ENCODE measurements at regions not wholly inside any gene's neighbourhood (a gene's known extent, or its start where the extent isn't known, plus 50 kb on each side); places are given as distances from the start of the nearest gene placed in this dataset.

DNA sequence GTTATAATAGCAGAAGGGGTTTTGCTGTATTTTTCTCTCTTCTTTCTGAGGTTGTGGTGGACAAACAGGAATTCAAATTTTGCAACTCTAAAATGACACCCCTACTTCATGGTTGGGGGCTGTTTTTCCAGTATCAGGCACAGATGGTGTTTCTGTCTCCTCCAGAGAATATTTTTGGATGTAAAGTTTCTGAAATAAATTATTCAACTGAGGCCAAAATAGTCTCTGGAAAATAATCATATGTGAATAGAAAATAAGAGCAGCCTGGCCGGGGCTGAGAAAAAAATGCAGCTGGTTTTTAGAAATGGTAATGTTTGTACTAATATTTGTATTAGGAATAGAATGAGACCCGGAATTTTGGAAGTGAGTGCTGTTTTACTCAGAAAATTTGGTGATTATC is 121.3 kb upstream of the ADAMTS9 start:
- no peaks in the 10 kb centered on the region for H3K9me2 ChIP-seq (ENCODE audit: insufficient read depth)
- intact Hi-C loops (cut with micrococcal nuclease) = no loop called here
- BruUV-seq (replicated peaks) = no TSS peak
- DNase-seq (ENCODE audit: low read depth, low spot score) (no peak), ATAC-seq (no peak)
- ChIA-PET POLR2A (no interaction called here), CTCF (no interaction called here), RAD21 (ENCODE audit: low non-redundant PET in 1 of 2, low total read pairs in 2 of 2, uncharacterized antibody in 2 of 2, unreplicated experiment in 2 of 2) (no interaction called here)
- H3K4me2 ChIP-seq (ENCODE audit: low read length) = no peak overlapping the region
- H4K20me1 ChIP-seq (ENCODE audit: insufficient read depth) = no peaks in the 10 kb centered on the region
- H3K36me3 ChIP-seq (ENCODE audit: control insufficient read depth in 1 of 2, insufficient read depth in 2 of 2, low read length in 2 of 2) = no peaks in the 10 kb centered on the region
- no peak overlapping the region for H3K4me3 ChIP-seq (replicated peaks in 1 of 2; ENCODE audit: low read depth in 1 of 2, low read length in 2 of 2)
- TF ChIP-seq TCF7L2 (IDR thresholded peaks at IDR 0.05; ENCODE audit: borderline replicate concordance, extremely low read depth, insufficient read depth, insufficient read length) = no peak
- TF ChIP-seq, protein P1, sequence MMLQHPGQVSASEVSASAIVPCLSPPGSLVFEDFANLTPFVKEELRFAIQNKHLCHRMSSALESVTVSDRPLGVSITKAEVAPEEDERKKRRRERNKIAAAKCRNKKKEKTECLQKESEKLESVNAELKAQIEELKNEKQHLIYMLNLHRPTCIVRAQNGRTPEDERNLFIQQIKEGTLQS (IDR thresholded peaks at IDR 0.05) = no peak
- H3K4me1 ChIP-seq (ENCODE audit: control insufficient read depth in 1 of 2, insufficient read depth in 2 of 2, low read length in 2 of 2) = no peaks in the 10 kb centered on the region
- no peak overlapping the region for H2AFZ ChIP-seq (ENCODE audit: low read depth, low read length, poor library complexity, severe bottlenecking)
- no peaks in the 10 kb centered on the region for H3K9me3 ChIP-seq (ENCODE audit: control insufficient read depth in 1 of 2, insufficient read depth in 1 of 2, low read depth in 1 of 2, low read length in 2 of 2)
- H3K27ac ChIP-seq (ENCODE audit: low read depth, low read length) = no peak overlapping the region
- no peak overlapping the region for H3K9ac ChIP-seq (ENCODE audit: low read length)
- no peaks in the 10 kb centered on the region for H3K79me2 ChIP-seq (ENCODE audit: insufficient read depth, low read length)
- peaks cover 20% of the 10 kb centered on the region for H3K27me3 ChIP-seq (ENCODE audit: insufficient read depth, low read length)

DNA sequence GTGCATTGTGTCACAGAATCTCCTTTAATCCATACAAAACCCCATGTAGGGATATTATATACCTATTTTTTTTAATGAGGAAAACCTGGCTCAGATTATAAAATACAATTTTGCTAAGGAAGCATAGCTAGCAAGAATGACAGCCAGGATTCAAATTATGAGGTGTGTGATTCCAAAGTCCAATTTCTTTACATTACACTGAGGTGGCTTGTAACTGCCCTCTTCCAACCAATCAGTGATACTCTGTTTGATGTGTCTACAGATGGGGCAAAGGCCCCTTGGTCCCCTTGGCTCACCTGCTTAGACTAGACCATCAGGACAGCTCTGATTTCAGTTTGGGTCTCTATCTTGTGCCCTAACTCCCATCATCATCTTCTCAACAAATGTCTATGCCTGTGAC is 120.3 kb upstream of the ADAMTS9 start:
- ChIA-PET CTCF (no interaction called here), POLR2A (no interaction called here), RAD21 (ENCODE audit: low non-redundant PET in 1 of 2, low total read pairs in 2 of 2, uncharacterized antibody in 2 of 2, unreplicated experiment in 2 of 2) (no interaction called here)

More for the DNA sequence above, 120.3 kb upstream of the ADAMTS9 start:
- no peak overlapping the region for H3K4me3 ChIP-seq (replicated peaks in 1 of 2; ENCODE audit: low read depth in 1 of 2, low read length in 2 of 2)
- H3K79me2 ChIP-seq (ENCODE audit: insufficient read depth, low read length) = no peaks in the 10 kb centered on the region
- H4K20me1 ChIP-seq (ENCODE audit: insufficient read depth) = no peaks in the 10 kb centered on the region
- no peak overlapping the region for H3K27ac ChIP-seq (ENCODE audit: low read depth, low read length)
- TF ChIP-seq SRF (IDR thresholded peaks at IDR 0.05; ENCODE audit: low read depth) (no peak), SIN3A (IDR thresholded peaks at IDR 0.05; ENCODE audit: low read depth) (no peak), EZH2phosphoT487 (IDR thresholded peaks at IDR 0.05; ENCODE audit: borderline replicate concordance) (no peak), FOSL1 (IDR thresholded peaks at IDR 0.05; ENCODE audit: low read depth) (no peak), ELF1 (IDR thresholded peaks at IDR 0.05; ENCODE audit: borderline replicate concordance, low read depth) (no peak), ZFX (IDR thresholded peaks at IDR 0.05) (no peak), ZNF274 (IDR thresholded peaks at IDR 0.05; ENCODE audit: low read depth, low read length) (no peak), EGR1 (IDR thresholded peaks at IDR 0.05; ENCODE audit: low read depth) (no peak)
- TF ChIP-seq, protein P1 (IDR thresholded peaks at IDR 0.05) = no peak
- DNase-seq (ENCODE audit: low read depth, low spot score) (no peak), ATAC-seq (no peak)
- no peaks in the 10 kb centered on the region for H3K9me2 ChIP-seq (ENCODE audit: insufficient read depth)
- no peaks in the 10 kb centered on the region for H3K4me1 ChIP-seq (ENCODE audit: control insufficient read depth in 1 of 2, insufficient read depth in 2 of 2, low read length in 2 of 2)
- H3K9me3 ChIP-seq (ENCODE audit: control insufficient read depth in 1 of 2, insufficient read depth in 1 of 2, low read depth in 1 of 2, low read length in 2 of 2) = no peaks in the 10 kb centered on the region
- no peak overlapping the region for H2AFZ ChIP-seq (ENCODE audit: low read depth, low read length, poor library complexity, severe bottlenecking)
- BruUV-seq (replicated peaks) = no TSS peak
- no peak overlapping the region for H3K9ac ChIP-seq (ENCODE audit: low read length)
- intact Hi-C loops (cut with micrococcal nuclease) = no loop called here
- H3K4me2 ChIP-seq (ENCODE audit: low read length) = no peak overlapping the region
- H3K27me3 ChIP-seq (ENCODE audit: insufficient read depth, low read length) = peaks cover 25% of the 10 kb centered on the region; the same call in 1 of the 2 replicates
- H3K36me3 ChIP-seq (ENCODE audit: control insufficient read depth in 1 of 2, insufficient read depth in 2 of 2, low read length in 2 of 2) = no peaks in the 10 kb centered on the region
